ENCODE measurements at regions not wholly inside any gene's neighbourhood (a gene's known extent, or its start where the extent isn't known, plus 50 kb on each side); places are given as distances from the start of the nearest gene placed in this dataset.

- no peak for DNase-seq
Observed at GRCh38 chr10:107232013-107232412, 67.5 kb upstream of the SORCS1 start.

GRCh38 chr10:107230887-107231286 is 66.4 kb upstream of the SORCS1 start:
- DNase-seq: no peak

GRCh38 chr10:107215681-107216080 is 51.2 kb upstream of the SORCS1 start:
- DNase-seq: no peak
